ENCODE measurements at regions not wholly inside any gene's neighbourhood (a gene's known extent, or its start where the extent isn't known, plus 50 kb on each side); places are given as distances from the start of the nearest gene placed in this dataset.

GRCh38 chr5:88480245-88480644 lies 211.6 kb upstream of the TMEM161B start:
- TF ChIP-seq EZH2phosphoT487 (IDR thresholded peaks at IDR 0.05; ENCODE audit: borderline replicate concordance, low read depth, low read length) = no peak
- no peak for TF ChIP-seq CTCF (conservative IDR thresholded peaks at IDR 0.05; ENCODE audit: low read length)
